Heart right ventricle (tissue), 16 donors: ENCODE measurements at regions not wholly inside any gene's neighbourhood (a gene's known extent, or its start where the extent isn't known, plus 50 kb on each side); places are given as distances from the start of the nearest gene placed in this dataset.

ENCODE experiments used
- ATAC-seq, 8 donors: fragments of 200-7000 bp; cut with Tn5 transposase; one replicate each; pipeline ENCODE4 v1.9.1; 2020; ENCODE audit warnings: mild to moderate bottlenecking in 8 of 8, moderate library complexity in 8 of 8, moderate number of reproducible peaks in 1 of 8
- DNase-seq, 2 donors: peaks; one replicate each; pipeline ENCODE4 v3.0.0-alpha.2; 2020
- H3K27ac ChIP-seq, 10 donors: fragments of 200-600 bp; sonication (generic) in 2 of 10; one replicate each; pipeline versions ENCODE4 v1.5.0 to v1.8.0; 2020 to 2022; ENCODE audit warnings: mild to moderate bottlenecking in 3 of 10
- H3K27me3 ChIP-seq, 7 donors: fragments of 200-600 bp; one replicate each; pipeline ENCODE4 v1.8.0; 2021 to 2022; ENCODE audit warnings: mild to moderate bottlenecking in 2 of 7
- H3K36me3 ChIP-seq, 9 donors: fragments of 200-600 bp; sonication (generic) in 1 of 9; one replicate each; pipeline versions ENCODE4 v1.5.0 to v1.8.0; 2020 to 2022; ENCODE audit warnings: mild to moderate bottlenecking in 2 of 9
- H3K4me1 ChIP-seq, 9 donors: fragments of 200-600 bp; sonication (generic) in 1 of 9; one replicate each; pipeline versions ENCODE4 v1.5.0 to v1.8.0; 2020 to 2022; ENCODE audit warnings: mild to moderate bottlenecking in 4 of 9
- H3K4me3 ChIP-seq, 10 donors: fragments of 200-600 bp; sonication (generic) in 2 of 10; one replicate each; pipeline versions ENCODE4 v1.5.0 to v1.8.0; 2020 to 2022; ENCODE audit warnings: mild to moderate bottlenecking in 7 of 10, moderate library complexity in 2 of 10
- H3K9me3 ChIP-seq, 11 donors: fragments of 200-600 bp in 10 of 11; sonication (generic) in 2 of 11; one replicate each; pipeline versions ENCODE4 v1.5.0 to v1.8.0; 2013 to 2022; ENCODE audit warnings: mild to moderate bottlenecking in 2 of 11, control low read depth in 1 of 11, moderate library complexity in 1 of 11
- WGBS, 2 donors: extraction: QIAGEN DNeasy Blood & Tissue Kit; methylation state at CpG; one replicate each; pipeline ENCODE4 v1.1.7; 2013; ENCODE audit warnings: inconsistent platforms in 1 of 2; 5-methylcytosine and 5-hydroxymethylcytosine counted together
- intact Hi-C, 10 donors: fragments of 100-400 bp; cut with DNase I; formaldehyde crosslinking; loops; one replicate each; pipeline versions ENCODE4 v1.11.1 to v1.14.2; 2022
- TF ChIP-seq, protein P1 (sequence below), 9 donors: fragments of 200-600 bp; sonication (generic) in 2 of 9; IDR thresholded peaks; one replicate each; pipeline versions ENCODE4 v1.5.0 to v1.8.0; 2021 to 2022; ENCODE audit warnings: antibody characterized with exemption in 9 of 9, mild to moderate bottlenecking in 5 of 9, moderate library complexity in 1 of 9
- donor health status: Arrhythmogenic right ventricular cardiomyopathy.
- donor health status: ischemic (EF 13 %, LVEDD 7.1; RV severe dilation, severe dysfunction).
- donor health status: healthy with polysubstance abuse.
- donor health status: DM: no; HTN: yes; CAD: no.
- donor health status: DM: no; HTN: no; CAD: no.
- donor health status: ischemic (EF 25% LVEDD 6.9; RV normal size, moderate dysfunction).
- donor health status: ischemic (EF 25% LVEDD 5.7; RV mildly dilated, moderate dysfunction).
- donor health status: healthy.
- donor health status: DM: yes; HTN: yes; CAD: no.
- donor health status: Ischemic cardiomyopathy.
- donor health status: ischemic (EF 35%, LVEDD 5.7; RV mildly dilated, moderate dysfunction).
- donor health status: nonischemic (EF 11% LVEDD 7.7; RV severe dilation, severe dysfunction).
- donor health status: DM: yes; HTN: yes; CAD: no.
- donor health status: PGD.
- donor health status: ischemic (EF 29% LVEDD 5.4; RV normal size, mild dysfunction).
- donor health status: nonischemic (EF 23%, LVEDD 6.1; RV moderate dilation, normal function).

DNA sequence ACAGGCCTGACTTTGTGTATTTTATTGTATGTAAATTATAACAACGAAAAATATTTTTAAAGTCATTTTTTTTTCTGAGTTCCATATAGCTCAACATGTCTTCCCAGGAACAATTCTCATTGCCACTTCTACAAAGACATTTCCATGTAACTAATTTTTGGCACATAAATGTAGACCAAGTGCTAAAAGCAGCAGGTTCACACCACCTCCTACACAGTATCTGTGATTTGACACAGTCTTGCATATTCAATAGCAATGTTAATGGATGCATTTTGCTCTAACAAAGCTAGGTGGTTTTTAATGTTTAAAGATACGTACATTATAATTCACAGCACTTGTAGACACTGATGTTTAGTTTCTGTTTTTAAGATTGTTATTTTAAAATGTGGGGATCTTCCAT, 346.5 kb downstream of the GPAM start:
- Histone ChIP-seq H3K36me3 (no peaks in the 10 kb centered on the region), H3K9me3 (no peaks in the 10 kb centered on the region), H3K27me3 (peaks cover 0 to 5% (median 0%) of the 10 kb centered on the region in 7 donors), H3K4me1 (peaks cover 0 to 7% (median 0%) of the 10 kb centered on the region in 9 donors), H3K4me3 (no peak overlapping the region), H3K27ac (no peak overlapping the region)
- 76 to 78% methylated on average over 2 of the region's 2 CpGs for whole genome bisulfite sequencing, 2 donors
- ATAC-seq, result no peak
- DNase-seq, result no peak
- intact Hi-C loops, result no loop called here
- TF ChIP-seq, protein P1, sequence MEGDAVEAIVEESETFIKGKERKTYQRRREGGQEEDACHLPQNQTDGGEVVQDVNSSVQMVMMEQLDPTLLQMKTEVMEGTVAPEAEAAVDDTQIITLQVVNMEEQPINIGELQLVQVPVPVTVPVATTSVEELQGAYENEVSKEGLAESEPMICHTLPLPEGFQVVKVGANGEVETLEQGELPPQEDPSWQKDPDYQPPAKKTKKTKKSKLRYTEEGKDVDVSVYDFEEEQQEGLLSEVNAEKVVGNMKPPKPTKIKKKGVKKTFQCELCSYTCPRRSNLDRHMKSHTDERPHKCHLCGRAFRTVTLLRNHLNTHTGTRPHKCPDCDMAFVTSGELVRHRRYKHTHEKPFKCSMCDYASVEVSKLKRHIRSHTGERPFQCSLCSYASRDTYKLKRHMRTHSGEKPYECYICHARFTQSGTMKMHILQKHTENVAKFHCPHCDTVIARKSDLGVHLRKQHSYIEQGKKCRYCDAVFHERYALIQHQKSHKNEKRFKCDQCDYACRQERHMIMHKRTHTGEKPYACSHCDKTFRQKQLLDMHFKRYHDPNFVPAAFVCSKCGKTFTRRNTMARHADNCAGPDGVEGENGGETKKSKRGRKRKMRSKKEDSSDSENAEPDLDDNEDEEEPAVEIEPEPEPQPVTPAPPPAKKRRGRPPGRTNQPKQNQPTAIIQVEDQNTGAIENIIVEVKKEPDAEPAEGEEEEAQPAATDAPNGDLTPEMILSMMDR (IDR thresholded peaks at IDR 0.05), result no peak

DNA sequence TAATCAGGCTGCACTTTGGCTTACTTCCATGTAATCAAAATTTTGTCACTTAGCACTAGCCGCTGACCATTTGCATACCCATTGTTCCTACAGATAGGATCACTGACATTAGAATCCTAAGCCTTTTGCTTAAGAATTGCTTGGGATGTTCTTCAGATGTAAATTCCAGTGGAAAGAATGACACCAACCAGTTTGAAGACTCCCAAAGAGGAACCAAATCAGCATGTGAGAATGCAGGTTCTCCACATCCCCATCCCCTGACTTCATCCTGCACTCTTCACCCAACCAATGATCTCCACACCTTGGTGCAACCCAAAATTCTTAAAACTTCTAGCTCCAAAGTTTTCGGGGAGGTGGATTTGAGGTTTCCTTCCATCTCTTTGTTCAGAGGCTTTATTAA, 345.6 kb downstream of the GPAM start:
- Histone ChIP-seq H3K27ac (no peak overlapping the region), H3K27me3 (no peaks in the 10 kb centered on the region), H3K4me3 (no peak overlapping the region), H3K4me1 (peaks cover 0 to 7% (median 0%) of the 10 kb centered on the region in 9 donors), H3K9me3 (no peaks in the 10 kb centered on the region), H3K36me3 (no peaks in the 10 kb centered on the region)
- TF ChIP-seq, protein P1 (IDR thresholded peaks at IDR 0.05), result no peak
- ATAC-seq, result no peak
- WGBS, 2 donors, result 54 to 75% methylated on average over 2 of the region's 2 CpGs
- intact Hi-C loops, result no loop called here
- no peak for DNase-seq

DNA sequence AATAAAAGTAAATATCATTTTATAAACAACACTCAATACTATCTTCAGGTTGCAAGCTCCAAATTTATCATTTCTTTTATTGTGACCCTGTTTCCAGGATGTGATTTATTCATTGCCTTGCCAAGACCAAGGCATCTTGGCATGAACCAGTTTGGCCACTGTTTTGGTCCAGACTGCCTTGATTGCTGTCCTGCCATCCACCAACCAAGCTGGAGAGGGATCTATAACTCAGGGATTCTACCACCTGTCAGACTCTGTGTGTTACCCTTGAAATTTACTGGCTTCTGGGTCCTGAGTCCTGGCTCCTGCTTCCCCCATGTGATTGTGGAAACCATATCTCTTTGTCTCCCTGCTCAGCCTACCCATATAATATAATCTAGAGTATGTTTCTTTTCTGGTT, 343.0 kb downstream of the GPAM start:
- intact Hi-C loops, result no loop called here

DNA sequence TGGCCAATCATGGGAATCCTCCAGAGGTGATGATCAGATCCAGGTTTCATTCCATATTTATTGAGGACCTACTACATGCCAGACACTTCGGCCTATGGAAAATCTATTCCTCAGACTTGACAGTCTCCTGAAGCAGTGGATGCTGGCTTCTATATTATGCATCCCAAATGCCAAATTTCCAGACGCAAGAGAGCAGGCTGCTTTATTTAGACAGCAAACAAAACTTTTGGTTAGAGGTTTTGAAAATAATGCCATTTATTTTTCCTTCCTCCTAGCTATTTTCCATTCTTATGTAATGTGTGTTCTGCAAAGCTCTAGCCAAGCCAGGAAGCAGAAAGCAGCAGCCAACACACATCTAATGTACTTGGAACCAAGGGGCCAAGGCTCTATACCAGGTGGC, 330.8 kb downstream of the GPAM start:
- 83 to 91% methylated on average over 2 of the region's 2 CpGs for WGBS, 2 donors
- intact Hi-C loops, result no loop called here
- H3K4me3 ChIP-seq, result no peak overlapping the region

More for the DNA sequence above, 343.0 kb downstream of the GPAM start:
- H3K27me3 ChIP-seq, result no peaks in the 10 kb centered on the region
- no peak for DNase-seq
- TF ChIP-seq, protein P1 (IDR thresholded peaks at IDR 0.05), result no peak
- no peaks in the 10 kb centered on the region for H3K36me3 ChIP-seq
- H3K27ac ChIP-seq, result no peak overlapping the region
- peaks cover 0 to 6% (median 0%) of the 10 kb centered on the region in 11 donors for H3K9me3 ChIP-seq
- H3K4me3 ChIP-seq, result no peak overlapping the region
- H3K4me1 ChIP-seq, result peaks cover 0 to 3% (median 0%) of the 10 kb centered on the region in 9 donors
- no peak for ATAC-seq

More for the DNA sequence above, 330.8 kb downstream of the GPAM start:
- ATAC-seq (no peak), DNase-seq (no peak)
- no peaks in the 10 kb centered on the region for H3K4me1 ChIP-seq
- H3K27ac ChIP-seq, result no peak overlapping the region
- no peaks in the 10 kb centered on the region for H3K27me3 ChIP-seq
- TF ChIP-seq, protein P1 (IDR thresholded peaks at IDR 0.05), result no peak
- H3K9me3 ChIP-seq, result peaks cover 0 to 14% (median 0%) of the 10 kb centered on the region in 11 donors
- H3K36me3 ChIP-seq, result no peaks in the 10 kb centered on the region
